GM12878 (cell line): ENCODE measurements at regions not wholly inside any gene's neighbourhood (a gene's known extent, or its start where the extent isn't known, plus 50 kb on each side); places are given as distances from the start of the nearest gene placed in this dataset.

Source experiments
- ATAC-seq: fragments of 200-7000 bp; cut with Tn5 transposase; 3 replicates; pipeline ENCODE4 v1.9.1; 2020; ENCODE audit warnings: mild to moderate bottlenecking, moderate library complexity
- BruUV-seq: library from RNA; stranded (reverse); fragments of 400-500 nt; replicated peaks from 2 replicates; lab custom pipeline; 2021; lab: Mats Ljungman, UMichigan
- CTCF ChIA-PET: fragments of 300-600 bp; sonication (Branson Sonifier 250); formaldehyde crosslinking; extraction: SDS; loops from one replicate; lab custom pipeline; 2021; ENCODE audit warnings: inconsistent platforms; lab: Yijun Ruan, JAX
- POLR2A ChIA-PET: fragments of 350-600 bp; formaldehyde crosslinking; extraction: SDS; loops from one replicate; lab custom pipeline; 2021; ENCODE audit warnings: inconsistent platforms; lab: Charles Lee
- RAD21 ChIA-PET: fragments of 300-600 bp; sonication (Branson Sonifier 250); formaldehyde crosslinking; loops from one replicate; lab custom pipeline; 2023; ENCODE audit warnings: antibody characterized with exemption; ENCODE audit not compliant: unreplicated experiment; lab: Charles Lee
- SMC1A ChIA-PET: fragments of 300-600 bp; sonication (Branson Sonifier 250); formaldehyde crosslinking; loops from one replicate; lab custom pipeline; 2023; ENCODE audit not compliant: unreplicated experiment, uncharacterized antibody; lab: Charles Lee
- DNase-seq: peaks from one replicate; pipeline ENCODE4 v3.0.0-alpha.2; 2011; ENCODE audit warnings: low read depth, low spot score
- FAIRE-seq: peaks from 3 replicates; lab custom pipeline; 2011; peaks lifted over from hg19 to GRCh38; lab: Jason Lieb, UNC
- H2AFZ ChIP-seq: 2 replicates; pipeline ENCODE4 v1.6.0; 2011; ENCODE audit warnings: low read depth, low read length, control low read depth; ENCODE audit not compliant: control insufficient read depth
- H3K27ac ChIP-seq: 2 replicates; pipeline ENCODE4 v1.5.1; 2011; ENCODE audit warnings: control low read depth; ENCODE audit not compliant: control insufficient read depth, insufficient read depth
- H3K27me3 ChIP-seq, 2 experiments: replicated peaks in 1 of 2; 2 replicates each; pipeline versions ENCODE4 v1.6.0 to v1.6.1; 2011; ENCODE audit warnings: low read length in 1 of 2; ENCODE audit not compliant: control insufficient read depth in 2 of 2, insufficient read depth in 2 of 2
- H3K36me3 ChIP-seq, 2 experiments: 2 replicates each; pipeline ENCODE4 v1.5.1; 2011; ENCODE audit warnings: low read length in 1 of 2; ENCODE audit not compliant: control insufficient read depth in 2 of 2, insufficient read depth in 2 of 2
- H3K4me1 ChIP-seq: 2 replicates; pipeline ENCODE4 v1.6.1; 2011; ENCODE audit warnings: mild to moderate bottlenecking, low read length, moderate library complexity, mixed read lengths; ENCODE audit not compliant: control insufficient read depth, insufficient read depth
- H3K4me2 ChIP-seq: 2 replicates; pipeline ENCODE4 v1.6.0; 2011; ENCODE audit warnings: control low read depth; ENCODE audit not compliant: control insufficient read depth, insufficient read depth
- H3K4me3 ChIP-seq: fragments of 200-600 bp; sonication (generic); 2 replicates; pipeline ENCODE4 v1.5.1; 2016
- H3K79me2 ChIP-seq: 2 replicates; pipeline ENCODE4 v1.6.0; 2011; ENCODE audit warnings: low read length; ENCODE audit not compliant: control insufficient read depth, insufficient read depth
- H3K9ac ChIP-seq: 2 replicates; pipeline ENCODE4 v1.8.0; 2011; ENCODE audit warnings: low read length, control low read depth, mixed read lengths; ENCODE audit not compliant: control insufficient read depth, insufficient read depth
- H3K9me3 ChIP-seq: replicated peaks from 3 replicates; pipeline ENCODE4 v1.5.1; 2011; ENCODE audit warnings: mild to moderate bottlenecking, low read length; ENCODE audit not compliant: control insufficient read depth, insufficient read depth
- H4K20me1 ChIP-seq: 2 replicates; pipeline ENCODE4 v1.6.0; 2011; ENCODE audit not compliant: control insufficient read depth, insufficient read depth
- CREB1 ChIP-seq: IDR thresholded peaks from 2 replicates; pipeline ENCODE4 v1.6.1; 2012; ENCODE audit warnings: low read depth, mild to moderate bottlenecking, inconsistent platforms
- CREM ChIP-seq: IDR thresholded peaks from 2 replicates; pipeline ENCODE4 v1.6.1; 2014; ENCODE audit warnings: antibody characterized with exemption, low read depth
- CTCF ChIP-seq, 3 experiments: IDR thresholded peaks in 2 of 3; conservative IDR thresholded peaks in 1 of 3; 2 replicates each; pipeline ENCODE4 v1.5.1; 2011; ENCODE audit warnings: low read depth in 3 of 3, low read length in 3 of 3, mild to moderate bottlenecking in 3 of 3, control low read depth in 2 of 3, moderate library complexity in 2 of 3, inconsistent platforms in 1 of 3, mixed read lengths in 1 of 3; ENCODE audit not compliant: control insufficient read depth in 2 of 3, insufficient read depth in 1 of 3; ENCODE audit errors: extremely low read depth in 1 of 3
- ETV6 ChIP-seq, 2 experiments: fragments of 450-650 bp in 1 of 2; IDR thresholded peaks in 1 of 2; conservative IDR thresholded peaks in 1 of 2; 2 replicates each; pipeline ENCODE4 v1.6.1; 2014; ENCODE audit warnings: antibody characterized with exemption in 1 of 2, borderline replicate concordance in 1 of 2, low read depth in 1 of 2, mild to moderate bottlenecking in 1 of 2, moderate library complexity in 1 of 2
- GATAD2B ChIP-seq: fragments of 450-650 bp; conservative IDR thresholded peaks from 2 replicates; pipeline ENCODE4 v1.6.1; 2017; ENCODE audit warnings: low read depth, mild to moderate bottlenecking, moderate library complexity
- HDAC2 ChIP-seq: fragments of 200-600 bp; sonication (generic); IDR thresholded peaks from 2 replicates; pipeline ENCODE4 v1.6.1; 2017
- JUND ChIP-seq: IDR thresholded peaks from 2 replicates; pipeline ENCODE4 v1.6.1; 2012; ENCODE audit warnings: low read depth, mild to moderate bottlenecking, low read length, improper control_type of control experiment, moderate library complexity
- MLLT1 ChIP-seq: fragments of 450-650 bp; IDR thresholded peaks from 2 replicates; pipeline ENCODE4 v1.6.1; 2016; ENCODE audit warnings: mild to moderate bottlenecking
- POLR2AphosphoS5 ChIP-seq: IDR thresholded peaks from 2 replicates; pipeline ENCODE4 v1.6.1; 2011; ENCODE audit warnings: mild to moderate bottlenecking, low read length, inconsistent platforms
- SMAD1 ChIP-seq: fragments of 450-650 bp; IDR thresholded peaks from 2 replicates; pipeline ENCODE4 v1.6.1; 2018; ENCODE audit warnings: mild to moderate bottlenecking, low read depth; ENCODE audit not compliant: partially characterized antibody
- ZBTB4 ChIP-seq: fragments of 450-650 bp; formaldehyde crosslinking; IDR thresholded peaks from 2 replicates; pipeline ENCODE4 v1.4.0; 2022; ENCODE audit warnings: mild to moderate bottlenecking, moderate library complexity
- ZNF384 ChIP-seq: IDR thresholded peaks from 2 replicates; pipeline ENCODE4 v1.6.1; 2012; ENCODE audit warnings: low read depth, mild to moderate bottlenecking, low read length, improper control_type of control experiment, borderline replicate concordance
- ZNF622 ChIP-seq: fragments of 450-650 bp; IDR thresholded peaks from 2 replicates; pipeline ENCODE4 v1.6.1; 2017; ENCODE audit warnings: mild to moderate bottlenecking, inconsistent platforms
- WGBS: methylation state at CpG from one replicate; pipeline ENCODE4 v1.1.6; 2016; ENCODE audit warnings: low lambda C conversion rate; ENCODE audit not compliant: insufficient replicate concordance, insufficient coverage; ENCODE audit errors: missing lambda C conversion rate; 5-methylcytosine and 5-hydroxymethylcytosine counted together
- in situ Hi-C: fragments of 300-500 bp; cut with MboI; formaldehyde crosslinking; loops from 9 replicates; pipeline ENCODE4 v1.14.3; 2018; ENCODE audit warnings: mixed read lengths
- intact Hi-C: fragments of 100-400 bp; cut with micrococcal nuclease; formaldehyde crosslinking; loops from one replicate; pipeline ENCODE4 v1.14.2; 2022; ENCODE audit not compliant: unreplicated experiment
- TF ChIP-seq, protein P1 (sequence below): fragments of 450-650 bp; formaldehyde crosslinking; IDR thresholded peaks from 2 replicates; pipeline ENCODE4 v1.5.0; 2022; ENCODE audit warnings: mild to moderate bottlenecking, missing genetic modification characterization

DNA sequence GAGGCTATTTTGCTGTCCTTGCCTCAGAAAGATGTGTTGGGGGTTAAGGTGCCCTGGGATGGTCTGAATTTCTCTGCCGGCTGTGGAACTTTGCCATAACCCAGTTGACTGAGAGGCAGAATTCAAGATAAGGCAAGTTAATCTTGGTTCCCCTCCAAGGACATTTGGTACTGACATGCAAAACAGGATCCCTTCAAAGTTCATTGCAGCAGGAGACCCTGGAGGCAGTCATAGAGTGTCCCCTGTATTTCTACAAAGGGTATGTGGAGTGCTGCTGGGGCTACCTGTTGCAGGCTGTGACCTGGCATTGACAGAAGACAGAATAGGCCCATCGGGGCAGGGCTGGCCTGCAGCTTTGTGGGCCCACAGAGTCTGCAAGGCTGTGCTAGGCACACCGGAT lies 135.6 kb upstream of the IRX3 start (continued):
- TF ChIP-seq ZBTB4 (CRISPR knock-in tag) (no peak), CREB1 (no peak), JUND (no peak), POLR2AphosphoS5 (no peak), CREM (no peak), HDAC2 (no peak), SMAD1 (no peak)

- H2AFZ ChIP-seq: no peak overlapping the region
- no peak overlapping the region for H3K4me2 ChIP-seq
- no peaks in the 10 kb centered on the region for H4K20me1 ChIP-seq
- no peaks in the 10 kb centered on the region for H3K27me3 ChIP-seq
- in situ Hi-C loops: no loop called here
- ChIA-PET RAD21 (no interaction called here), CTCF (no interaction called here), SMC1A (no interaction called here), POLR2A (no interaction called here)
- no peak for DNase-seq
- no peaks in the 10 kb centered on the region for H3K79me2 ChIP-seq
- ATAC-seq: no peak
- H3K4me1 ChIP-seq: no peaks in the 10 kb centered on the region
- H3K36me3 ChIP-seq: no peaks in the 10 kb centered on the region
- H3K9ac ChIP-seq: no peak overlapping the region
- no peak overlapping the region for H3K4me3 ChIP-seq
- intact Hi-C loops: no loop called here
- no peak for FAIRE-seq
- H3K9me3 ChIP-seq: no peaks in the 10 kb centered on the region
- BruUV-seq: no TSS peak
- WGBS: 50% methylated on average over 1 of the region's 1 CpG
- H3K27ac ChIP-seq: no peak overlapping the region
- TF ChIP-seq GATAD2B (no peak), MLLT1 (no peak), ZNF622 (no peak), ZNF384 (no peak), ETV6 (conservative IDR thresholded peaks at IDR 0.05 in 1 of 2, IDR thresholded peaks at IDR 0.05 in 1 of 2; ENCODE audit: borderline replicate concordance in 1 of 2, low read depth in 1 of 2) (no peak), CTCF (IDR thresholded peaks at IDR 0.05 in 2 of 3, conservative IDR thresholded peaks at IDR 0.05 in 1 of 3; ENCODE audit: control insufficient read depth in 2 of 3, extremely low read depth in 1 of 3, insufficient read depth in 1 of 3, low read depth in 3 of 3, low read length in 3 of 3) (no peak)
- TF ChIP-seq, protein P1, sequence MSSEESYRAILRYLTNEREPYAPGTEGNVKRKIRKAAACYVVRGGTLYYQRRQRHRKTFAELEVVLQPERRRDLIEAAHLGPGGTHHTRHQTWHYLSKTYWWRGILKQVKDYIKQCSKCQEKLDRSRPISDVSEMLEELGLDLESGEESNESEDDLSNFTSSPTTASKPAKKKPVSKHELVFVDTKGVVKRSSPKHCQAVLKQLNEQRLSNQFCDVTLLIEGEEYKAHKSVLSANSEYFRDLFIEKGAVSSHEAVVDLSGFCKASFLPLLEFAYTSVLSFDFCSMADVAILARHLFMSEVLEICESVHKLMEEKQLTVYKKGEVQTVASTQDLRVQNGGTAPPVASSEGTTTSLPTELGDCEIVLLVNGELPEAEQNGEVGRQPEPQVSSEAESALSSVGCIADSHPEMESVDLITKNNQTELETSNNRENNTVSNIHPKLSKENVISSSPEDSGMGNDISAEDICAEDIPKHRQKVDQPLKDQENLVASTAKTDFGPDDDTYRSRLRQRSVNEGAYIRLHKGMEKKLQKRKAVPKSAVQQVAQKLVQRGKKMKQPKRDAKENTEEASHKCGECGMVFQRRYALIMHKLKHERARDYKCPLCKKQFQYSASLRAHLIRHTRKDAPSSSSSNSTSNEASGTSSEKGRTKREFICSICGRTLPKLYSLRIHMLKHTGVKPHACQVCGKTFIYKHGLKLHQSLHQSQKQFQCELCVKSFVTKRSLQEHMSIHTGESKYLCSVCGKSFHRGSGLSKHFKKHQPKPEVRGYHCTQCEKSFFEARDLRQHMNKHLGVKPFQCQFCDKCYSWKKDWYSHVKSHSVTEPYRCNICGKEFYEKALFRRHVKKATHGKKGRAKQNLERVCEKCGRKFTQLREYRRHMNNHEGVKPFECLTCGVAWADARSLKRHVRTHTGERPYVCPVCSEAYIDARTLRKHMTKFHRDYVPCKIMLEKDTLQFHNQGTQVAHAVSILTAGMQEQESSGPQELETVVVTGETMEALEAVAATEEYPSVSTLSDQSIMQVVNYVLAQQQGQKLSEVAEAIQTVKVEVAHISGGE: no peak
These were observed 134.6 kb upstream of the IRX3 start for GRCh38 chr16:54421220-54421619.
